ENCODE measurements at regions not wholly inside any gene's neighbourhood (a gene's known extent, or its start where the extent isn't known, plus 50 kb on each side); places are given as distances from the start of the nearest gene placed in this dataset.

DNA sequence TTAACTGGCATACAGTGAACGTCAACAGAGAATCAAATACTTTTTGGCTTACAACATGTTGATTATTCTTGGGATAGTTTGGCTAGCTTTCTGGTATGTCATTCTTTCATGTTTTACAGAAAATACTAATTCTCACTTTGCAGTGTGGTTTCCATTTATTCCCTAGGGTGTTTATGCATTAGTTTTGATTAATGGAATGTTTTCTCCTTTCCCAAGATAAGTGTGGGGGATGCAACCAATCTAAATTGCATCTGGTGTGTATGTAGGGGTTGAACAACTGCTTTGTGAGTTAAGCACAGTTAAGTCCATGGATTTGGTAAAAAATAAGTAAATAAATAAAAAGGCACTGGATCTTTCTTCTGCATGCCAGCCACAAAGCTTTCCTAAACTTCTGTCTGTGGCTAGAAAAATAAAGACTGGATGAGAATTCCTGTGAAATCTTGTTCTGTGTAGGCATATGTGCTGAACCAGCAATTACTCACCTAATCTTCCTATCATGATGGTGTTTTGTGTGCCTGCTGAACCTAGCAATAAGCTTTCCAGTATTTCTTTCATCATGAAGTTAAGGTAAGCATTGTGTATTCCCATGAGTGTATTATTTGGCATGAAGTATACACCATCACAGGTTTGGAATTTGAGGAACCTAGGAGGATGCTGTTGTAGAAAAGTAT, 50.6 kb upstream of the TENM3 start:
- no peak for DNase-seq (ENCODE audit: low read depth)

GRCh38 chr4:182193311-182193710, 49.9 kb upstream of the TENM3 start:
- no peak for DNase-seq (ENCODE audit: low read depth)

Measured in activated T-helper 1 cell treated with Interleukin-2 at 50 U/mL for 16 hours (primary cell).